ENCODE measurements at regions not wholly inside any gene's neighbourhood (a gene's known extent, or its start where the extent isn't known, plus 50 kb on each side); places are given as distances from the start of the nearest gene placed in this dataset.
"Not testable (repeated sequence)": the region's sequence is repeated elsewhere in the genome, so short reads cannot be mapped to it uniquely, and the experiment has no call there.

GRCh38 chr13:31385540-31385939, 185.8 kb downstream of the B3GLCT start:
- no peak overlapping the region for H3K27ac ChIP-seq
- TF ChIP-seq CTCF (IDR thresholded peaks at IDR 0.05) (no peak), ZFX (IDR thresholded peaks at IDR 0.05; ENCODE audit: borderline replicate concordance) (no peak)

DNA sequence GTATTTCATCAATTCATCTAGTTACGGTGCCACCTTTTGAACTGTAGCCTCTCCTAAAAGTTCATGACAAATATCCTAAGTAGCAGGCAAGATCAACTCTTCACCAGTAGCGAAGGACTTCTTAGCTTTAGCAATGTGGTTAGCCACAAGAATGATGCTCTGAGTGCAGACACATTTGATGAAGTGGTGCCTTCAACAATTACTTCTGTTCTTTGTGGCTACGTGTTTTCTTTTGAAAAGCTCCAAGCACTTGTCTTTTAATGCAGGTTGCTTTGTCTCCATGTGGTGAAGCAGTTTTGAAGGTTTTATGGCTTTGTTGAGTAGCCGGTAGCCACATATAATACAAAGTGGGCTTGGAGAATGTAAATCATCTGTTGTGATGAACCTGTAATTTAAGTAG, 194.7 kb downstream of the B3GLCT start:
- TF ChIP-seq CTCF (IDR thresholded peaks at IDR 0.05): no peak
- no peak for TF ChIP-seq ZFX (IDR thresholded peaks at IDR 0.05; ENCODE audit: borderline replicate concordance)

DNA sequence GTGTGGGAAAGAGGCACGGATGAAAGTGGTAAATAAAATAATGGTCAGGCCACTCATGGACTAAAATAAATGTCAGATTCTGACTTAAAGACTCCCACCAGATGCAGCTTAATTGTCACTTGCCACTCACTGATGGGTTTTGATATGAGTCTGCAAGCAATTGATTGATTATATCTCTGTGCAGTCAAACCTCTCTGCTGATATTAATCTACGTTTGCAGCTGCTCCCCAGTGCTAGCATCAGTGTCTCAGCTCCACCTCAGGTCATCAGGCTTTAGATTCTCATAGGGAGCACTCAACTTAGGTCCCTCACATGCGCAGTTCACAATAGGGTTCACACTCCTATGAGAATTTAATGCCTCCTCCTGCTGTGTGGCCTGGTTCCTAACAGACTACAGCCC, 195.3 kb downstream of the B3GLCT start:
- no peak overlapping the region for H3K27ac ChIP-seq
- TF ChIP-seq ZFX (IDR thresholded peaks at IDR 0.05; ENCODE audit: borderline replicate concordance): no peak
- no peak for TF ChIP-seq CTCF (IDR thresholded peaks at IDR 0.05)

More for the DNA sequence above, 194.7 kb downstream of the B3GLCT start:
- no peak overlapping the region for H3K27ac ChIP-seq

DNA sequence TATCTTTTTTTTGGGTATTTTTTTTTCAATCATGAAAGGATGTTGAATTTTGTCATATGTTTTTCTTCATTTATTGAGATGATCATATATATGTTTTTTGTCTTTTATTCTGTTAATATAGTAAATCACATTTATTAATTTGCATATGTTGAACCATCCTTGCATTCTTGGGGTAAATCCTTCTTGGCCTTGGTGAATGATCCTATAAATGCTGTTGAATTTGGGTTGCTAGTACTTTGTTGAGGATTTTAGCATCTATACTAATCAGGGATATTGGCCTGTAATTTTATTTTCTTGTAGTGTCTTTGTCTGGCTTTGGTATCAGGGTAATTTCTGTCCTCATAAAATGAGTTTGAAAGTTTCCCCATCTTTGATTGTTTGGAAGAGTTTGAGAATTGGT, 199.9 kb downstream of the B3GLCT start:
- no peak overlapping the region for H3K27ac ChIP-seq
- TF ChIP-seq CTCF (IDR thresholded peaks at IDR 0.05) (no peak), ZFX (IDR thresholded peaks at IDR 0.05; ENCODE audit: borderline replicate concordance) (no peak)

DNA sequence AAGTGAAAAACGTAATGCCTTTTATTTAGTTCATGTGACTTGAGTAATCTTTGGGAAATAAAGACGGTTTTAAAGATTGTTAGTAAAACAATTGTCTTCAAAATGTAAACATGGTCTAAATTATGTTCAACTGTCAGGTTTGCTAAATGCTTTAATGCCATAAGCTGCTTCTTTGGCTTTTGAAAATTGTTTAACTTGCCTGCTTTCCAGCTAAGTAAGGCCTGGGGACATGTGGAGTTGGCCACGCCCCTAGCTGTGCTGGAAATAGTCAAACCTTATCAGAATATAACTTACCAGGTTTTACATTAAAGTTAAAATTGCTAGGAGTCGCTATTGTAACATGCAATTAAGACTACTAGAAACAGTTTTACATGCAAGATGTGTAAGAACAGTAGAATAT, 203.9 kb downstream of the B3GLCT start:
- not testable (repeated sequence) for H3K27ac ChIP-seq

DNA sequence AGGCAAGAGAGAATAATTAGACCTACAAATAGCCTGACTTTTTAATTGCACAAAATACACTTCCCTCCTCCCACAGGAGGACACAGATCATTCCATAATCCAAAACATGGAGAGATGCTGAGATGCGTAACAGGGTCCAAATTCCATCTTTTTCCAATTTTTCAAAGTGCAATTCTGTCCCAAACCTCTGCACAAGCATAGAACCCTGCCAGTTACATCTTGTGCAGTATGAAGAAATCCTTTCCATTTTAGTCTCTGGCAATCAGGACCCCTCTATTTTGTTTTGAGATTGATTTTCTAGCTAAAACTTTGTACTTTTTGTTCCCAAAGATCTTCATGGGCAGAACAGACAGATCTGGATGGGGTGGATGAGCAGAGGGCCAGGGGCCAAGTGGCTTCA, 209.2 kb downstream of the B3GLCT start:
- no peak overlapping the region for H3K27ac ChIP-seq
- TF ChIP-seq CTCF (IDR thresholded peaks at IDR 0.05) (no peak), ZFX (IDR thresholded peaks at IDR 0.05; ENCODE audit: borderline replicate concordance) (no peak)

DNA sequence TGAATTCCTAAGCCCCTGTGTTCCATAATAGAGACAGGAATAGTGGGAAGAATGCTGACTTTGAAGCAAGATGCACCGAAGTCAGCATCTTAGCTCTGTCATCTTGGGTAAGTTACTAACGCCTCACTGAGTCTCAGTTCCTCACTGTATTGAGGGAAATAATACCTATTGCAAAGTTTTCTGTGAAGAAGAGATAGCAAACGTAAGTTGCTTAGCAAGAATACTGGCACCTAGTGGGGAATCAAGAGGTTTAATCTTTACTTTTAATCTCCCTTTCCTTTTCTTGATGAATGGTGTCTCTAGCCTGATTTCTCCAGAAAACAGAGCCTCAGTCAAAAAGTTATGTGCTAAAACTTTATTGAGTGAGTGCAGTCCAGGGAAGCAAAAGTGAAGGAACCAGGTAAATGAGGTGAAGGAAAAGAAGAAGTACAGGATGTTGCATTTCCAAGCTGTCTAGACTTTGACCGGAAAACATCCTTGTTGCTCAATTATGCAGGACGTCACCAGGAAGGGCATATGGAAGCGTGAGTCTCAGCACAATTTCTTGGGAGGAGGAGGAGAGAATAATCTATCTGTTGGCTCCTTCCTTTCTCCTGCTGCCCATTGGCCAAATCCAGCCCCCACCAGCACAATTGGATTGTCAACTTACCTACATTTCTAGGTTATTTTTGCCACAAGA, 210.0 kb downstream of the B3GLCT start:
- TF ChIP-seq ZFX (IDR thresholded peaks at IDR 0.05; ENCODE audit: borderline replicate concordance) (no peak), CTCF (IDR thresholded peaks at IDR 0.05) (peak; percentile 19; the same call in 1 of the 2 replicates)
- H3K27ac ChIP-seq: no peak overlapping the region

GRCh38 chr13:31413516-31413915, 213.7 kb downstream of the B3GLCT start:
- H3K27ac ChIP-seq: no peak overlapping the region
- TF ChIP-seq CTCF (IDR thresholded peaks at IDR 0.05): no peak
- TF ChIP-seq ZFX (IDR thresholded peaks at IDR 0.05; ENCODE audit: borderline replicate concordance): no peak

Data from 22Rv1 (cell line).